GM18499 (cell line): ENCODE measurements at regions not wholly inside any gene's neighbourhood (a gene's known extent, or its start where the extent isn't known, plus 50 kb on each side); places are given as distances from the start of the nearest gene placed in this dataset.

Source experiments
- ATAC-seq: cut with Tn5 transposase; IDR thresholded peaks from one replicate; pipeline ENCODE4 v1.9.1; 2021; ENCODE audit warnings: moderate number of reproducible peaks; ENCODE audit not compliant: insufficient read depth, unreplicated experiment

GRCh38 chr7:130939321-130940095 is 205.5 kb upstream of the KLF14 start:
- no peak for ATAC-seq

- ATAC-seq, result no peak
Observed at GRCh38 chr7:130940326-130940725, 206.3 kb upstream of the KLF14 start.

GRCh38 chr7:130940907-130941306 is 206.9 kb upstream of the KLF14 start:
- no peak for ATAC-seq

- no peak for ATAC-seq
Observed at GRCh38 chr7:130941322-130942210, 207.6 kb upstream of the KLF14 start.

GRCh38 chr7:130942211-130942964 is 208.4 kb upstream of the KLF14 start:
- ATAC-seq, result no peak

- no peak for ATAC-seq
Observed at GRCh38 chr7:130943336-130943901, 209.4 kb upstream of the KLF14 start.

- ATAC-seq, result no peak
Observed at GRCh38 chr7:130943981-130944380, 210.0 kb upstream of the KLF14 start.

- no peak for ATAC-seq
Observed at GRCh38 chr7:130944997-130945396, 211.0 kb upstream of the KLF14 start.

GRCh38 chr7:130945411-130945811 is 211.4 kb upstream of the KLF14 start:
- no peak for ATAC-seq

GRCh38 chr7:130946114-130946513 is 212.1 kb upstream of the KLF14 start:
- no peak for ATAC-seq

- no peak for ATAC-seq
Observed at GRCh38 chr7:130947792-130948580, 214.0 kb upstream of the KLF14 start.

GRCh38 chr7:130948822-130949221 is 214.8 kb upstream of the KLF14 start:
- ATAC-seq, result no peak

- no peak for ATAC-seq
Observed at GRCh38 chr7:130949550-130949949, 215.5 kb upstream of the KLF14 start.

- ATAC-seq, result no peak
Observed at GRCh38 chr7:130950054-130950453, 216.0 kb upstream of the KLF14 start.

GRCh38 chr7:130950741-130951140 is 216.7 kb upstream of the KLF14 start:
- ATAC-seq, result no peak

- ATAC-seq, result no peak
Observed at GRCh38 chr7:130951303-130951975, 217.4 kb upstream of the KLF14 start.

GRCh38 chr7:130951976-130952876 is 218.2 kb upstream of the KLF14 start:
- no peak for ATAC-seq

GRCh38 chr7:130953196-130953595 is 219.2 kb upstream of the KLF14 start:
- ATAC-seq, result no peak
